GM21423 (cell line): ENCODE measurements at regions not wholly inside any gene's neighbourhood (a gene's known extent, or its start where the extent isn't known, plus 50 kb on each side); places are given as distances from the start of the nearest gene placed in this dataset.

Experiments used
- ATAC-seq: cut with Tn5 transposase; IDR thresholded peaks from one replicate; pipeline ENCODE4 v1.9.1; 2021; ENCODE audit warnings: mild to moderate bottlenecking, moderate library complexity; ENCODE audit not compliant: unreplicated experiment

DNA sequence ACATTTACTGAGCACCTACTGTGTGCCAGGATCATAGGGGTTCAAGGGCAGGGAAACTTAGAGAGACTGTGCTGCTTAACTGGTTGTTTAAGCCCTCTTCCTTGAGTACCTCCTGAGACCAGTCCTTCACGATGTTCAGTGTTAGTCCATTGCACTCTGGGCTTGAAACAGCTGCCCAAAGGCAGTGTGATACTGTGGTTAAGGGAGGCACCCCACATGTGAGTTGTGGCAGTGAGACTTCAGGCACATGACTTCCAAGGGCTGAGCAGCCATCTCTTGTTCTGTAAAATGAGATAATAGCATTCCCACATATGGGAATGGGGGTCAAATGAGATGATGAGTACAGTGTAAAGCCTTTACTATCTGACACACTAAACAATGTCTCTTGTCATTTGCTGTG is 75.1 kb downstream of the LINGO1 start:
- ATAC-seq = no peak

DNA sequence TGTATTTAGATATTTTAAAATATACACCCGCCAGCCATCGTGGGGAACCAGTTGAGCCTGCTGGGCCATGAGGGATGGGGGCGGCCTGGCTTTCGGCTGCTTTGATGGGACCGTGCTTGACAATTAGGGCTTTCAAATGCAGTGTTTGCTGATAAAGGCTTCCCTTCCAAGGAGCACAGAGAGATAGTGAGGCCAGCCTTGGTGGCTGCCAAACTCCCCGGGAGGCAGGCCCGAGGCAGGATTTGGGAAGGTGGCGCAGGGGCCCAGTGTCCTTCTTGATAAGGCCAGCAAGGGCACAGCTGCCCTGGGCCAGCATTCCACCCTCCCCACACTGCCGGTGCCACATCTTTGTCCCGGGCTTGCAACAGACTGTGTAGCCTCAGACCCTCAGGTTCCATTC is 75.6 kb downstream of the LINGO1 start:
- no peak for ATAC-seq

DNA sequence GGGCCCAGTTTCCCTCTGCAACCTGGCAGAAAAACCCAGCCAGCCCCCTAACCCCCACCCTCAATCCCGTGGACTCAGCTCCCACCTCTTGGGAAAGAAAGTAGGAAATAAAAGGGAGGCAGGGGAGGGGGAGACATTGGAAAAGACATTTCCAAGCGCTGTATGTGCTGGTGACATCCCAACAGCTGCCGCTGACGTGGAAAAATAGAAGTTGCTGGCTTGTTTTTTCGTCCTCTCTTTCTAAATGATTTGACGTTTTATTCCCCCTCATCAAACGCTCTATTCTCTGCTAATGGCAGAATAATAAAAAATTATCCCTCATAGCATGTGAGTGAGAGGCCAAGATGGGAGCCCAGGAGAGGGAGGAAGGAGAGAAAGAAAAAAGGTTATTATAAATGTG is 76.1 kb downstream of the LINGO1 start:
- ATAC-seq = no peak

DNA sequence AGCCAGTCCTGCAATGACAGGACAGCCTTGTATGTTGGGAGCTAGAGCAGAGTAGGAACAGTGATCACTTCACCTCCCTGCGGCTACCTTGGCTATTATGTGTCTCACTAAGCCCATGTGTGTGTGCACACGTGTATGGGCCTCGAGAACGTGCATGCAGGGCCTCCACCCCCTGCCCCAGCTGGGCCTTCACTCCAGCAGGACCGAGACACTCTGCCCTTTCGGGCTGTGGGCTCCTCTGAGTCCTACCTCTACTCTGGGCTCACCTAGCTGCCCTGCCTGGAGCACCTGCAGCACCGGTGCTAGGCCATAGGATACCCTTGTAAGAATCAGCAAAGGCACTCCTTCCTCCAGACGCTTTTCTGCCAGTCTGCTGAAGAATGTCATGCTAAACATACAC is 77.5 kb downstream of the LINGO1 start:
- no peak for ATAC-seq

DNA sequence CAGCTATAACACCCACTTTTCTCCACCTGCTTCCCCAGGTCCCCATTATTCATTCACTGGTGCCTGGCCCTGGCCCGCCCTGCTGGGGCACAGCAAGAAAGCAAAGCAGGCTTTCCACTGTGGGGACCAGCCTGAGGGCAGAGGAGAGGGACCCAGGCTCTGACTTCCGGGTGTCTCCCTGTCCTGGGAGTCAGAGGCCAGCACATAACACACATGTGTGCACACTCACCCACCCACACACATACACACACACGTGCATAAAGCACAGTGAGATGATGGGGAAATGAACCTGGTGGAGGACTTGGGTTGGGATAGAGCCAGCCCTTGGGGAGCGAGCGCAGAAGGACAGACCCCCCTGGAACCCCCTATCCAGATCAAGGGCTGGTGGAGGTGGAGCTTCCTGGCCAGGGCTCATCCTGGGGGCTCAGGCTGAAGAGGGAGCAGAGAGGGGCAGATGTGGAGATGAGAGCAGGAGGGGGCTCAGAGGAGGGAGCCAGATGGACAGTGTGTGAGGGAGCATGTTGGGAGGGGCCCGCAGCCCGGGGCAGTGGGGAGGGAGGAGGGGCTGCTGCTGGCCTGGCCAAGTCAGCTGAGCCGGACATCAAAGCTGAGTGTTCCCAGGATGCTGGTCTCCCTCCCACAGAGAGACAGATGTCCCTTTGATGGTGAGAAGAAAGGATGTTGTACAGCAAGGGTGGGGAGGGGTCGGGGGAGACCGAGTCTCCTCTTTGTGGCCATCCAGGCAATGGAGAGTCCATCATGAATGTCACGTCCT is 78.2 kb downstream of the LINGO1 start:
- no peak for ATAC-seq

DNA sequence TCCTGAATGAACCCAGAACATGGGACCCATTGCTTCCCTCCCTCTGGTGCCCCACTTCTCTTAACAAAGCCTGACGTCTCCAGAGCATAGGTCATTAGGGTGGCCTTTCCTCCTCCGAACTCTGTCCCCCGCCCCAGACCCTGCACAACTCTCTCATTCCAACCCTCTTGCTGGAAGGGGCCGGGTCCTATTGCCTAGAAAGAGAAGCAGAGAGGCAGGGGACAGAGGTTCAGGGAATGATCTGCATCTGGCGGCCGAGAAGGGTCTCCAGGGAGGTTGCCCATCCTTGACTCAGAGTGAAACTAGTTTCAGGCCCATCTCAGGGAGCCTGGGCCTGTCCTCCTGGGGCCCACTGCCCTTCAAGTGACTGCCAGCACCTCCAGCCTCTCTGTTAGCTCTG is 79.0 kb downstream of the LINGO1 start:
- ATAC-seq = no peak

DNA sequence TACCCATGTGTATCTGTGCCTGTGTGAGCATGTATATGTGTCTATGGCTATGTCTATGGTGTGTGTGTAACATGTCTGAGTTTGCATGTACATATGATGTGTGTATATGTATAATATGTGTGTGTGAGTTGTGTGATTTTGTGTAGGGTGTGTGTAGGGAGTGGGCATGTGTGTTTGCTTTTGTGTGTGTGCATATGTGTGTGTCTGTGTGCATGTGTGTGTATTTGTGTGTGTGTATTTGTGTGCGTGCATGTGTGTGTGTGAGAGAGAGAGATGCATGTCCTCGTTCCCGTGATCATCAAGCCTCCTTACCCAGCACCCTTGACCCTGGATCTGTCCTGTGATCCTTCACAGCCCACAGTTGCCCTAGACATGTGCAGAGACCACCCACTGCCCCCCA is 79.5 kb downstream of the LINGO1 start:
- no peak for ATAC-seq

DNA sequence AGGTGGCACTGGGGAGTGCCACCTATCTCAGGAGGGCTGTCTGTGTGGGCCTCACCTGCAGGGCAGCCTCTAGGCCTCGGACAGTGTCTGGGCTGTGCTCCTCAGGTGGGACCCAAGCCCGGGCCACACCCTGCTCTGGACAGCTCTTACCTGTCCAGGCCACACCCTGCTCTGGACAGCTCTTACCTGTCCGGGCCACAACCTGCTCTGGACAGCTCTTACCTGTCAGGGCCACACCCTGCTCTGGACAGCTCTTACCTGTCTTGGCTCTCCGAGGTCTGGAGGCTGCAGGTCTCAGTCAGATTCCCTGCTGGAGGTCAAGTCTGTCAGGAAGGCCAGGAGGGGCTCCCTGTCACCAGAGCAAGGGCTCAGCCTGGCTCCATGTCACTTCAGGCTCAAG is 80.6 kb downstream of the LINGO1 start:
- ATAC-seq = no peak

DNA sequence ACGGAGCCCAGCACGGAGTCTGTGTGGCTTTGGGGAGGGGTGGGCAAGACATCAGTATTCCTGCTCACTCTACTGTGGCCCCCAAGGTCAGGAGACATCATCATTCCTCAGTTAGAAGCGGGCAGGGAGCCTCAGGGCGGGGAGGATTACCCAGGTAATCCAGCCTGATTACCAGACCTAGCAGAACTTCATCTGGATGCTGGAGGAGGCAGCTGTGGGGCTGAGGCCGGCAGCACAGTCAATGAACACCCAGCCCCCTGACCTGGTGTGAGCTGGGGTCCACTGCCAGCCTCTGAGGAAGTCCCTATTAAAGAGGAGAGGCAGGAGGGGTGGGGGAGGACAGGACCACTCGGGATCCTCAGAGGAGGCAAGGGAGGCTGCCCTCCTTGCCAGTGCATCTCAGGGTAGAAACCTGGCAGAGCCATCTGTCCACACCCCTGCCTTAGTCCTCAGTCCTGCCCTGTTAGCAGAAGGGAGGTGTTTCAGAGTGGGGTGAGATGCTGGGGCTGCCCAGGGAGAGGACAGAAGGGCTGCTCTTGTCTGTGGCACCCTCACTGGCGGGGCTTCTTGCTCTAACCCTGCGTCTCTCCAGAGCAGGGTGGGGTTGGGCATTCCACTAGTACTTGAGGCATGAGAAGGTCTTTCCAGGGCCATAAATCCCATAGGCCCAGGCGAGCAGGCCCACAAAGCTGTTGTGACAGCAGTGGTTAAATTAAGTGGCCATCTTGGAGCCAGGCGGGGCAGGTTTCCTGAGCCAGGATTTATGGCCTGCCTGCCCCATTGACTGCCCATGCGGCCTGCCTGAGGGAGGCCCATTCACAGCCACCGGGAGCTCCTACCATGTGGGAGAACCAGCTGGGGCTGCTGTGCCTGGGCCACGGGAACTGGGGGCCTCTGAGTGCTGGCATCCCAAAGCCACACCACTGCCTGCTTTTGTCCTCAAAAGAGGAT is 82.1 kb downstream of the LINGO1 start:
- ATAC-seq = no peak

DNA sequence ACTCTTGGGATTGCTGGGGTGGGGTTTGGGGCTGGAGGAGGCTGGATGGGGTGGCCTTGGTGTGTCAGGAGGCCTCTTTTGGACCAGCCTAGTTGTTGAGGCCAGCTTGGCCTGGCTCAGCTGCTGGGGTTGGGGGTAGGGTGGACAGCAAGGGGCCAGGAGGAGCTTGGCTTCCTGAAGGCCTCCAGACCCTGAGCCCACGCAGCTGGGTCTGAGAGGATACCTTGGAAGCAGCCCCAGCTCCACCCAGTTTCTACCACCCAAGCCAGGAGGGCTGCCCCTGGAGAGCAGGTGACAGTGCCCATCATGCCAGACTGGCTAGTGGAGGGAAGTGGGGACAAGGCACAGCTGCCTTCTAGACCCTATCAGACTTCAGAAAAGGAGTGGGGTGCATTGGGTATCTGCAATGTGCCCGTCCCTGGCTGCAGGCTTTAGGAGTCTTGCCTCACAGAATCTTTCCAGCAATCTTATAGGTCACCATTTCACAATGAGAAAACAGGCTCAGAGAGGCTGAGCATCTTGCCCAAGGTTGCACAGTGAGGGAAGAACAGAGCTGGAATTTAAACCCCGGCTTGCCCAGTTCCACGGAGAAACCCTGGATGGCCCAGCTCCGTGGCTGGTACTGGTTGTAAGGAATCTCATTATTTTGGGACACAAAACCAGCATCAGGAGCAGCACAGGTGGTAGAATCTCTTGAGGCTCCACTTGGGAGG is 83.0 kb downstream of the LINGO1 start:
- no peak for ATAC-seq

DNA sequence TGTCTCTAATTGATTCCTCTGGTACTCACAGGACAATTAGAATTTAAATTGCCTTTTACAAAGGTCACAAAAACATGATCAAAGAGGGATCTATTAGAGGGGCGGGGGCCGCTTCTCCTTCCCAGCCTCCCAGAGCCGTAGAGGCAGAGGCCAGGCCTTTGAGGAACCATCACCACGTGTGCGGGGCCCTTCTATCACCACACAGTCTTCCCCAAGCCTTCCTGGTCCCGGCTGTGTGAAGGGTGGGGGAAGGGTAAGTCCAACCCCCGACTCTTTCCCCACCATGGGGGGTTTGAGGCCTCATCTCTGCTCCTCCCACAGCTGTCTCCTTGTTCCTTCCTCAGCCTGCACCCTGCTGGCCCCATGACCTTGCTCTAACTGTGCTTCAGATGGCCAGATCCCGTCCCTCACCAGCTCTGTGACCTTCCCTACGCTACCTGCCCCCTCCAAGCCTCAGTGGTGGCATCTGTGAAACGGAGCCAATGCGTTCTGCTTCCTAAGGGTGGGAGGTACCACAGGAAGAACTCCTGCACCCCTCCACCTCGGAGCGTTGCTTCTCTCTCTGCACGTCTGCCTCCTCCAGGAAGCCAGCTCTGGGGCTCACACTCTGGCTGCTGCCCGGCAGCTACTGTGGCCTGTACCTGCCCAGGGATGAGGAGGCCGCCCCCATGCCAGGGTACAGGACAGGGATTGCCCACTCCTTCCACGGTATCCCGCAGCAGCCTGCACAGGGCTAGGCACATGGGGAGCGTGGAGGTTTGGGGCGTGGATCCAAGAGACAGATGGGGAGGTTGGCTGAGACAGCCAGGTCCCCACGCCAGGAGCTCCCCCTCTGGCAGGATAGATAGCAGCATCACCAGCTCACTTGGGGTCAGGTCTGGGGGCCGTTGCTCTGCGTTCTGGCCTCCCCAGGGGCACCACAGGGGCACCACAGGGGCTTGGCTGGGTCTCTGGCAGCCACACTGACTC is 83.8 kb downstream of the LINGO1 start:
- no peak for ATAC-seq

DNA sequence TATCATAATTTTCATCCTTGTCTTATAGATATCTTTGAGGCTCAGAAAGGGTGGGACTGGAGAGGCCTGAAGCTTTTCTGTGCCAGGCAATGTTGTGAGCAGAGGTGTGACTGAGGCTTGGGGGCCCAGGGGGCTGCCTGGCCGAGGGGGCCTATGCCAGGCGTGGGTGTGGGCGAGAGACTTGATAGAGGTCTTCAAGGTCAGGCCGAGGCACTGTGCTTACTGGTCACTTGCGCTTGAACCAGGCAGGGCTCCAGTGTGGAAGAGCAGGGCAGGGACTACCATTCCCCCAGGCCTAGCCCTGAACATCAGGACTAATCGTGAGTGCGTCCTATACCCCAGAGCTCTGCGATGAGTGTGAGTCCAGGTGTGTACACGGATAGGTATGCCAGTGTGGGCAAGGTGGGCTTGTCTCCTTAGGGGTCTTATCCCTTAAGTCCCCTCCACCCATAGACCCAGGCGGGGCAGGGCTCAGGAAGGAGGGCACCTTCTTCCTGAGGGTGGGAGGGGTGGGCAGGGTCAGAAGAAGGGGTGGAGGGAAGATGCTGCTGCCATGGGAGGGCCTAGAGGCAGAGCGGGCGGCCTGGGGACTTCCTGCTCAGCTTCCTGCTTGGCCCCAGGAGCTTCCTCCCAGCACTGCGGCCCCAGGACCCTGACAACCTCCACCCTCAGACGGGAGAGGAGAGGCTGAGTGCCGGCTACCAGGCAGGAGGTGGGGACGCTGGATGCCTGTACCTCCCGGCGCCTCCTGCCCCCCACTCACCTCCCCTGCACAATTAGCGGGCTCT is 84.7 kb downstream of the LINGO1 start:
- no peak for ATAC-seq

DNA sequence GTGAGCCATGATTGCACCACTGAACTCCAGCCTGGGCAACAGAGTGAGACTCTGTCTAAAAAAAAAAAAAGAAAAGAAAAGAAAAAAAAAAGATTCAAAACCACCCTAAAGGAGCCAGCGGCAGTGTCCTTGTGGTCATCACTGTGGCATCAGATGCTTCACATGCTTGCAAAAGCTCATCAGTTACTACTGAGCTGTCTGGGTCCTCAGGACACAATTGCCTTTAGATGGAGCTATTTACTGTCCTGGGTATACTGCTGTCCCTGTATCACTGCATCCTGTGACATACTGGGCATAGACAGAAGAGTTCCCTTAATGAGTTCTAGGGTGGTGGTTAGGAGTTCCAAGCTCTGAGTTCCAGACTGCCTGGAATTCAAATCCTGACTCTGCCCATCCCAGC is 85.8 kb downstream of the LINGO1 start:
- no peak for ATAC-seq

DNA sequence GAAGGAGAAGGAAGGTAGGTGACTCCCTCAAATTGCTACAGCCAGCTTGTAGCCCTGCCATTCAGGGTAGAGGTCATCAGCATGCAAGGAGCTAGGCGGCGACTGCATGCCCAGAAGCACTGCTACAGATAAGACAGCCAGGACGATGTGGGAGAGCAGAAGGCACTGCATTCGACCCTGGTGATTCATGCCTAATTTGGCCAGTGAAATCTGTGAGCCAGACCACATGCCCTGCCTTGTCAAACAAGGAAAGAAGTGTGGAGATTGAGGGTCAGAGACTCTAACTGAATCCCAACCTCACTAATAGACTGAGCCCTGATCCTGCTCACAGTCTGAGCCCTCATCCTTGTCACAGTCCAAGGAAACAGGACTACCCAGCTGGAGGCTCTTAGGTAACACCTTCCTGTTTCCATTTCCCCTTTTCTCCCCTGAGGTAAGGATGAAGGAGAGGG is 86.6 kb downstream of the LINGO1 start:
- ATAC-seq = no peak

DNA sequence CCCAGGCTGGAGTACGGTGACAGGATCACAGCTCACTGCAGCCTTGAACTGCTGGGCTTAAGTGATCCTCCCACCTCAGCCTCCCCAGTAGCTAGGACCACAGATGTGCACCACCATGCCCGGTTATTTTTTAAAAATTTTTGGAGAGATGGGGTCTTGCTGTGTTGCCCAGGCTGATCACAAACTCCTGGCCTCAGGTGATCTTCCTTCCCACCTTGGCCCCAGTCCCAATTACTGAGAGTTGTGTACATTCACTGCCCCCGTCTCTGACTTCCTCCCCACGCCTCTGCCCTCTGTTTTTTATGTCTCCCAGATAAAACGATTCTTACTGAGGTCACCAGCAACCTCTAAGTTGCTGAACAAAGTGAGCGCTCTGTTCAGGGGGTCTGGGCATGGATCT is 87.7 kb downstream of the LINGO1 start:
- no peak for ATAC-seq

DNA sequence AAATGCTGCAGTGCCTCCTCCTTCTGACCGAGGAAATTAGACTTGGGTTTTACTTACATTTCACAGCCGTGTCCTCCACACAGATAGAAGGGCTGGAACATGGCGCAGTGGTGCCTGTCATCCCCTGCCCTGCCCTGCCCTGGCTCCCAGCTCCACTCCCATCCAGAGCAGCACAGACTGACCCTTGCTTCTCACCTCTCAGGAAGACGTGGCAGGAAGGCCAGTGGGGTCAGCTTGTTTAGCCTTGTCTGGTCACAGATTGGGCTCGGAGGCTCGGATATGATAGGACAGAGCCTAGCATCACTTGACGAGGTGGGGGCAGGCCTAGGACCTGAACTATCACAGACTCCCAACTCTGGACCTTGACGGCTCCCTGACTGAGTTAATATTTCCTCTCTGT is 88.5 kb downstream of the LINGO1 start:
- ATAC-seq = no peak

DNA sequence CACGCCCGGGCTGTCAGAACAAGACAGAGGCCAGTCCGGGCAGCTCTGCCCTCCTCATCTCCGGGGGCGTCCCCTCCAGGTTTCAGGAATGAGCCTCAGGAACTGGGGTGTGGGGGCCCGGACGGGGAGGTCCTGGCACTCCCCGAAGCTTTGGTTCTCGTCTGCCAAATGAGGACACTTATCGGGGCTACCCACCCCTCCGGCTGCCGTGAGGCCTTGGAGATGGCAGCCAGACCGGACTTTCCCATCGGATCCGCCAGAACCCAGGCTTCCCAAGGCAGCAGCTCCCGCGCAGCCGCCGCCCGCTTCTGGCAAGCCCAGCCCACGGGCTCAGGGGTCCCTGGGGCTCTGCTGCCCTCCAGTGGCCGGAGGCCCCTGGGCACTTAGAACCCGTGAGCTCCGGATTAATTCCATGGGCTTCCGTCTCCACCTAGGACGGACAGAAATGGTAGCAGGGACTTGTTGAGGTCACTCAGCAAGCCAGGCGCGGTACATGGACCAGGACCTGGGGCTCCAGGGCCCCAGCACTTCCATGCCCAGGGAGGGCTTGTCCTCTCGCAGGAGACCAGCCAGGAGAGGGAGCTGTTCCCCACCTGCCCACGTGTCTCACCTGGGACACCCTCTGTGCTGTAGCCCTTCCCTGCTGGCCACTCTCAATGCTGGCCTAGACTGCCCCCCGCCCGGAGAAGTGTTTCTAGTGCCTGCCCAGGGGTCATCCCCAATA is 89.4 kb downstream of the LINGO1 start:
- ATAC-seq = peak; percentile 86

DNA sequence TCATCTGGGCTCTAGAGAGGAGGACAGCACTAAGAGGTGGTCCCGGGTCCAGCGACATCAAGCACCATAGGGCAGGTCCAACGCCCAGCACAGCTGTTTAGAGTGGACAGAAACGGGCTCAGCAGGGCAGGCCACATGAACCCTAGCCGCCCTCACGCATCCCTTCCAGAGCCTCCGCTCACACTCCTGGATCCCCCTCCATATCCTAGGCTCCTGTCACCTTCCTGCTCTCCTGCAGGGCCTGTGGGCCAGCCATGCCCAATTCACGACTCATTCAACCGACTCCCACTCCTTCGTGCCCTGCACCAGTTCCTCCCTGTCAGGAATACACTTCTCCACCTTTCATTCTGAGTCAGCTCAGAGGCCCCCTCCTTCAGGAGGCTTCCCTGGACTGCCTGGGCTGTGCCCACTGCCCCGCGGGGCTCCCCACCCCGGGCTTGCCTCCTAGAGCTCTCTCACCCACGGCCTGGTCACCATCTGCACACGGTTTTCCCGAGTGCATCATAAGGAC is 90.2 kb downstream of the LINGO1 start:
- no peak for ATAC-seq
